Activated CD8-positive, alpha-beta T cell treated with anti-CD3 and anti-CD28 coated beads, Interleukin-2, amount 10 ng/mL, durations not matched to agents 7 days and 5 days (primary cell): ENCODE measurements at regions not wholly inside any gene's neighbourhood (a gene's known extent, or its start where the extent isn't known, plus 50 kb on each side); places are given as distances from the start of the nearest gene placed in this dataset.

Experiments used
- ATAC-seq: fragments of 150-1000 bp; cut with Tn5 transposase; one replicate; pipeline ENCODE4 v1.10.0; 2021; ENCODE audit warnings: moderate library complexity
- CTCF ChIA-PET: fragments of 350-600 bp; sonication (Branson Sonifier 250); formaldehyde crosslinking; loops from one replicate; lab custom pipeline; 2021; ENCODE audit warnings: antibody characterized with exemption; lab: Charles Lee
- POLR2A ChIA-PET: fragments of 350-600 bp; sonication (Branson Sonifier 250); formaldehyde crosslinking; loops from one replicate; lab custom pipeline; 2021; ENCODE audit warnings: antibody characterized with exemption; lab: Charles Lee
- DNase-seq: peaks from one replicate; pipeline ENCODE4 v3.0.0-alpha.2; 2020
- H3K27ac Mint-ChIP-seq: one replicate; pipeline ENCODE4 v1.8.0; 2021; ENCODE audit warnings: mild to moderate bottlenecking, mixed read lengths
- H3K27me3 Mint-ChIP-seq: one replicate; pipeline ENCODE4 v1.8.0; 2021; ENCODE audit warnings: low read depth, mixed read lengths
- H3K36me3 Mint-ChIP-seq: one replicate; pipeline ENCODE4 v1.8.0; 2021; ENCODE audit warnings: low read depth, mixed read lengths
- H3K4me1 Mint-ChIP-seq: one replicate; pipeline ENCODE4 v1.8.0; 2021; ENCODE audit warnings: low read depth, mixed read lengths
- H3K4me3 Mint-ChIP-seq: one replicate; pipeline ENCODE4 v1.8.0; 2021; ENCODE audit warnings: mild to moderate bottlenecking, mixed read lengths
- H3K9me3 Mint-ChIP-seq: one replicate; pipeline ENCODE4 v1.8.0; 2022; ENCODE audit warnings: mixed read lengths; ENCODE audit not compliant: insufficient read depth

- Mint-ChIP-seq H3K27ac (no peak overlapping the region), H3K9me3 (no peaks in the 10 kb centered on the region), H3K27me3 (no peaks in the 10 kb centered on the region), H3K4me1 (no peaks in the 10 kb centered on the region), H3K36me3 (no peaks in the 10 kb centered on the region), H3K4me3 (no peak overlapping the region)
- CTCF ChIA-PET = no interaction called here
- POLR2A ChIA-PET = no interaction called here
- DNase-seq (no peak), ATAC-seq (no peak)
These were observed 444.1 kb upstream of the TLE4 start for GRCh38 chr9:79127661-79128060.

GRCh38 chr9:79129865-79130480 is 441.8 kb upstream of the TLE4 start:
- H3K27ac Mint-ChIP-seq = no peak overlapping the region
- no peaks in the 10 kb centered on the region for H3K27me3 Mint-ChIP-seq
- CTCF ChIA-PET = interaction anchor here (1.2 kb wide), 1 partner anchor 439 kb away, joined by 3 read pairs; no protein-coding TSS in a partner anchor
- no peaks in the 10 kb centered on the region for H3K9me3 Mint-ChIP-seq
- ATAC-seq (no peak), DNase-seq (peak; percentile 28)
- H3K4me1 Mint-ChIP-seq = no peaks in the 10 kb centered on the region
- no peaks in the 10 kb centered on the region for H3K36me3 Mint-ChIP-seq
- no peak overlapping the region for H3K4me3 Mint-ChIP-seq
- POLR2A ChIA-PET = no interaction called here

- Mint-ChIP-seq H3K36me3 (no peaks in the 10 kb centered on the region), H3K27ac (no peak overlapping the region), H3K4me3 (no peak overlapping the region), H3K4me1 (no peaks in the 10 kb centered on the region), H3K27me3 (no peaks in the 10 kb centered on the region), H3K9me3 (no peaks in the 10 kb centered on the region)
- ATAC-seq = no peak
- CTCF ChIA-PET = no interaction called here
- DNase-seq = no peak
- POLR2A ChIA-PET = no interaction called here
These were observed 440.5 kb upstream of the TLE4 start for GRCh38 chr9:79131246-79131774.

- ChIA-PET CTCF (no interaction called here), POLR2A (no interaction called here)
- DNase-seq (no peak), ATAC-seq (no peak)
- H3K27ac Mint-ChIP-seq = no peak overlapping the region
- H3K4me3 Mint-ChIP-seq = no peak overlapping the region
- H3K4me1 Mint-ChIP-seq = no peaks in the 10 kb centered on the region
- no peaks in the 10 kb centered on the region for H3K9me3 Mint-ChIP-seq
- no peaks in the 10 kb centered on the region for H3K27me3 Mint-ChIP-seq
- no peaks in the 10 kb centered on the region for H3K36me3 Mint-ChIP-seq
These were observed 439.9 kb upstream of the TLE4 start for GRCh38 chr9:79131824-79132377.

- no peak overlapping the region for H3K4me3 Mint-ChIP-seq
- H3K4me1 Mint-ChIP-seq = no peaks in the 10 kb centered on the region
- ChIA-PET POLR2A (no interaction called here), CTCF (no interaction called here)
- DNase-seq (no peak), ATAC-seq (no peak)
- H3K27me3 Mint-ChIP-seq = no peaks in the 10 kb centered on the region
- no peaks in the 10 kb centered on the region for H3K9me3 Mint-ChIP-seq
- H3K27ac Mint-ChIP-seq = no peak overlapping the region
- H3K36me3 Mint-ChIP-seq = no peaks in the 10 kb centered on the region
These were observed 437.1 kb upstream of the TLE4 start for GRCh38 chr9:79134654-79135053.

GRCh38 chr9:79135681-79136415 is 435.9 kb upstream of the TLE4 start:
- H3K27me3 Mint-ChIP-seq = no peaks in the 10 kb centered on the region
- POLR2A ChIA-PET = no interaction called here
- no peaks in the 10 kb centered on the region for H3K36me3 Mint-ChIP-seq
- ATAC-seq (no peak), DNase-seq (no peak)
- no peak overlapping the region for H3K4me3 Mint-ChIP-seq
- H3K27ac Mint-ChIP-seq = no peak overlapping the region
- H3K4me1 Mint-ChIP-seq = no peaks in the 10 kb centered on the region
- H3K9me3 Mint-ChIP-seq = no peaks in the 10 kb centered on the region
- CTCF ChIA-PET = no interaction called here

- Mint-ChIP-seq H3K4me3 (no peak overlapping the region), H3K27me3 (no peaks in the 10 kb centered on the region), H3K36me3 (no peaks in the 10 kb centered on the region), H3K4me1 (no peaks in the 10 kb centered on the region), H3K27ac (no peak overlapping the region), H3K9me3 (no peaks in the 10 kb centered on the region)
- DNase-seq (no peak), ATAC-seq (no peak)
- POLR2A ChIA-PET = no interaction called here
- CTCF ChIA-PET = no interaction called here
These were observed 431.0 kb upstream of the TLE4 start for GRCh38 chr9:79140751-79141150.

GRCh38 chr9:79143211-79143610 is 428.6 kb upstream of the TLE4 start:
- CTCF ChIA-PET = no interaction called here
- POLR2A ChIA-PET = no interaction called here
- no peaks in the 10 kb centered on the region for H3K27me3 Mint-ChIP-seq
- ATAC-seq = no peak
- no peak overlapping the region for H3K27ac Mint-ChIP-seq
- no peak overlapping the region for H3K4me3 Mint-ChIP-seq
- H3K9me3 Mint-ChIP-seq = no peaks in the 10 kb centered on the region
- no peaks in the 10 kb centered on the region for H3K4me1 Mint-ChIP-seq
- H3K36me3 Mint-ChIP-seq = no peaks in the 10 kb centered on the region
- no peak for DNase-seq

GRCh38 chr9:79145442-79145841 is 426.3 kb upstream of the TLE4 start:
- DNase-seq = no peak
- Mint-ChIP-seq H3K4me3 (no peak overlapping the region), H3K9me3 (no peaks in the 10 kb centered on the region), H3K36me3 (no peaks in the 10 kb centered on the region), H3K27ac (no peak overlapping the region), H3K4me1 (no peaks in the 10 kb centered on the region), H3K27me3 (no peaks in the 10 kb centered on the region)
- CTCF ChIA-PET = no interaction called here
- no peak for ATAC-seq
- POLR2A ChIA-PET = no interaction called here

- no peaks in the 10 kb centered on the region for H3K36me3 Mint-ChIP-seq
- POLR2A ChIA-PET = no interaction called here
- CTCF ChIA-PET = no interaction called here
- no peak overlapping the region for H3K27ac Mint-ChIP-seq
- H3K9me3 Mint-ChIP-seq = no peaks in the 10 kb centered on the region
- DNase-seq (no peak), ATAC-seq (no peak)
- H3K4me1 Mint-ChIP-seq = no peaks in the 10 kb centered on the region
- H3K27me3 Mint-ChIP-seq = no peaks in the 10 kb centered on the region
- no peak overlapping the region for H3K4me3 Mint-ChIP-seq
These were observed 422.2 kb upstream of the TLE4 start for GRCh38 chr9:79149585-79149984.

- ChIA-PET POLR2A (no interaction called here), CTCF (no interaction called here)
- Mint-ChIP-seq H3K27ac (no peak overlapping the region), H3K4me1 (no peaks in the 10 kb centered on the region), H3K9me3 (no peaks in the 10 kb centered on the region), H3K36me3 (no peaks in the 10 kb centered on the region), H3K27me3 (no peaks in the 10 kb centered on the region), H3K4me3 (no peak overlapping the region)
- ATAC-seq (no peak), DNase-seq (no peak)
These were observed 420.0 kb upstream of the TLE4 start for GRCh38 chr9:79151791-79152190.

GRCh38 chr9:79152306-79152705 is 419.5 kb upstream of the TLE4 start:
- ChIA-PET POLR2A (no interaction called here), CTCF (no interaction called here)
- no peaks in the 10 kb centered on the region for H3K4me1 Mint-ChIP-seq
- H3K27me3 Mint-ChIP-seq = no peaks in the 10 kb centered on the region
- ATAC-seq = no peak
- no peaks in the 10 kb centered on the region for H3K9me3 Mint-ChIP-seq
- H3K27ac Mint-ChIP-seq = no peak overlapping the region
- no peak for DNase-seq
- no peak overlapping the region for H3K4me3 Mint-ChIP-seq
- H3K36me3 Mint-ChIP-seq = no peaks in the 10 kb centered on the region
